GM12873 (cell line): ENCODE measurements at regions not wholly inside any gene's neighbourhood (a gene's known extent, or its start where the extent isn't known, plus 50 kb on each side); places are given as distances from the start of the nearest gene placed in this dataset.

Experiments
- TF ChIP-seq, protein P1 (sequence below): IDR thresholded peaks from 2 replicates; pipeline ENCODE4 v1.5.1; 2012; ENCODE audit warnings: low read depth, mild to moderate bottlenecking, moderate library complexity, low read length, control low read depth; ENCODE audit not compliant: insufficient read depth; ENCODE audit errors: missing control alignments

DNA sequence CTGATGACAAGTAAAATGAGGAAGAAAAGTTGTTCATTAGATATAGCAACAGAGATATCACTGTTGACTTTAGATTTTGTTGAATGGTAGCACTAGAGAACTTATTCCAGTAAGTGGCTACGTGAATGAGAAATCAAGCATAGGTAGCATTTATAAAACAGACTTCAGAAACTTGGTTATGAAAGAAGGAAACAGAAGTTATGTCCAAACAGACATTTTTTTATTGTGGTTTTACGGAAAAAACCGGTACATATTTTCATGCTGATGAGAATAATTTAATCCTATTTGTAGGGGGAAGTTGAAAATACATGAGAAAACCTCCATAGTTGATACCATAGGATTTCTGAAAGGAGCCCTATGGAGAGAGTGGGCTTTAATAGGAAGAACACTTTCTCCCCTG is 325.7 kb upstream of the SLC10A2 start:
- TF ChIP-seq, protein P1, sequence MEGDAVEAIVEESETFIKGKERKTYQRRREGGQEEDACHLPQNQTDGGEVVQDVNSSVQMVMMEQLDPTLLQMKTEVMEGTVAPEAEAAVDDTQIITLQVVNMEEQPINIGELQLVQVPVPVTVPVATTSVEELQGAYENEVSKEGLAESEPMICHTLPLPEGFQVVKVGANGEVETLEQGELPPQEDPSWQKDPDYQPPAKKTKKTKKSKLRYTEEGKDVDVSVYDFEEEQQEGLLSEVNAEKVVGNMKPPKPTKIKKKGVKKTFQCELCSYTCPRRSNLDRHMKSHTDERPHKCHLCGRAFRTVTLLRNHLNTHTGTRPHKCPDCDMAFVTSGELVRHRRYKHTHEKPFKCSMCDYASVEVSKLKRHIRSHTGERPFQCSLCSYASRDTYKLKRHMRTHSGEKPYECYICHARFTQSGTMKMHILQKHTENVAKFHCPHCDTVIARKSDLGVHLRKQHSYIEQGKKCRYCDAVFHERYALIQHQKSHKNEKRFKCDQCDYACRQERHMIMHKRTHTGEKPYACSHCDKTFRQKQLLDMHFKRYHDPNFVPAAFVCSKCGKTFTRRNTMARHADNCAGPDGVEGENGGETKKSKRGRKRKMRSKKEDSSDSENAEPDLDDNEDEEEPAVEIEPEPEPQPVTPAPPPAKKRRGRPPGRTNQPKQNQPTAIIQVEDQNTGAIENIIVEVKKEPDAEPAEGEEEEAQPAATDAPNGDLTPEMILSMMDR = no peak

DNA sequence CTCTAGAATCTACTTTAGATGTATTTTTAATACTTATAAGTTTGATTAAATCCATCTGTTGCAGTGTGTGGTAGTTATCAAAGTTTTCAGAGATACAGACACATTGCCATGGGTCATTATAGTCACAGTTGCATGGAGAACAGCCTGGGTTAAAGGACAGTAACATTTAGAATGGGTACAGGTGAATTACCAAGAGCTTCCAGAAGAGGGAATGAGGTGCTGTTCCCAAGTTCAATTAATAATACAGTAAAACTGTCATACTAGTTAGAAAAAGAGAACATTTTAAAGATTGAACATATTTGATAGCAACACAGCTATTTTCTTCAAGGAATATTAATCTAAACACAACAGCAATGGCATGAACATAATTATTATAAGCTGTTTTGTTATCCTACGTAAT is 322.6 kb upstream of the SLC10A2 start:
- TF ChIP-seq, protein P1 = no peak

DNA sequence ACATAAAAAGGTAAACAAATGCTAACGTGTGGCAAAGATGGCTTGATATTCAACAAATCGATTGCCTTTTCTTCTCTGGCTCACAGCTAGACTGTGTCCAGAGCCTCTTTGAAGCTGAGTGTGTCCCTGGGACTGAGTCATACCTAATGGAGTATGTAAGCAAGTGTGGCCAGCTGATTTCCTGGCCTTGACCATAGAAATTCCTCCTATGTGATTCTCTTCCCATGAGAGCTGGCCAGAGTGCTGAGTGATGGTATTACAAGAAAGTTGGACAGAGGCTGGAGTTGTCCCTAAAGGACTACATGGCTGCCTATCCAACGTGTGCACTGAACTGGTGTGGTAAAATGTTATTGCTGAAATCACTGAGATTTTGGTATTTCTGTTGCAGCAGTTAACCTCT is 320.1 kb upstream of the SLC10A2 start:
- TF ChIP-seq, protein P1 = no peak

DNA sequence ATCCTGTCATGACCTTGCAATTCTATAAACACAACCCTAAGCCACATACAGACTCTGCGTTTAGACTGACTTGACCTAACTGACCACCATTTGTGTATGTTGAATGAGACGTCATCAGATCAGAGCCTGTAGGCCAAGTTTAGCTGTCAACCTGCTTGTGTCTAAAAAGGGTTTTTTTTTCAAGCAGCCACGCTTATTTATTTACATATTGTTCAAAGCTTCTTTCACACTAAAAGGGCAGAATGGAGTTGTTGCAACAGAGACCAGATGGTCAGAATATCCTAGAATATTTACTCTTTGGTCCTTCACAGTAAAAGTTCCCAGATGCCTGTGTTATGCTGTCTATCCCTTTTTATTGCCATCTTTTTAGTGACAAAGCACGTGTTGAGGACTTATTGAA is 307.7 kb upstream of the SLC10A2 start:
- TF ChIP-seq, protein P1 = no peak

DNA sequence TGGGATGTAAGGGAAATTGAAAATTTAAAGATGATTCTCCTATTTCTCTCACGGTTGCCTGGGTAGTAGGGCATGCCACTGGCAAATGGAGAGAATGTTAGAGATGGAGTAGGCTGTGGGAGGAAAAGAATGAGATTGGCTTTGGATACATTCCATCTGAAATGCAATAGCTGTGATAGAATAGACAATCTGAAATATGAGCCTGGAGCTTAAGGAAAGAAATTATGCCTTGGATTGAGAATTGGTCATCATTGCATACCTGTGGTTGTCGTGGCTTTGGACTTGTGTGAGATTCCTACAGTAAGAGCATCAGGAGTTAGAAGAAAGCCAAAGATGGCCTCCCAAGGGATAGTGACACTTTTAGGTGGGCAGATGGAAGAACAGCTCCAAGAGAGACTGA is 305.1 kb upstream of the SLC10A2 start:
- TF ChIP-seq, protein P1 = no peak

DNA sequence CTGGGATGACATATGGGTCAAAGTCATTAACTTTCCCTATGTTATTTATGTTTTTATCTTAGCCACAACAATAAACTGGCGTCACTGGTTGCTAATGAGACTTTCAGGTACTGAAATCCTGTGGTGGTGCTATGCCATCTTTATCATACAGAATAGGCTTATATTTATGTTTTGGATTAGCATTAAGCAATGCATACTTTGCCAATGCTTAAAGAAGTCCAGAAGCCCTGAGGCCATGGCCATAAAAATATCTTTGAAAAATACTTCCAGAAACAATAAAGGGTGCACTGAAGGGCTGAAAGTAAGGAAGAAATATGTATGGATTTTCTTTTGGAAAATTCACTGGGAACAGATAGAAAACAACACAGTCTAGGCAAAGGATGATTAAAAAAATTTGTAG is 304.6 kb upstream of the SLC10A2 start:
- TF ChIP-seq, protein P1 = no peak

DNA sequence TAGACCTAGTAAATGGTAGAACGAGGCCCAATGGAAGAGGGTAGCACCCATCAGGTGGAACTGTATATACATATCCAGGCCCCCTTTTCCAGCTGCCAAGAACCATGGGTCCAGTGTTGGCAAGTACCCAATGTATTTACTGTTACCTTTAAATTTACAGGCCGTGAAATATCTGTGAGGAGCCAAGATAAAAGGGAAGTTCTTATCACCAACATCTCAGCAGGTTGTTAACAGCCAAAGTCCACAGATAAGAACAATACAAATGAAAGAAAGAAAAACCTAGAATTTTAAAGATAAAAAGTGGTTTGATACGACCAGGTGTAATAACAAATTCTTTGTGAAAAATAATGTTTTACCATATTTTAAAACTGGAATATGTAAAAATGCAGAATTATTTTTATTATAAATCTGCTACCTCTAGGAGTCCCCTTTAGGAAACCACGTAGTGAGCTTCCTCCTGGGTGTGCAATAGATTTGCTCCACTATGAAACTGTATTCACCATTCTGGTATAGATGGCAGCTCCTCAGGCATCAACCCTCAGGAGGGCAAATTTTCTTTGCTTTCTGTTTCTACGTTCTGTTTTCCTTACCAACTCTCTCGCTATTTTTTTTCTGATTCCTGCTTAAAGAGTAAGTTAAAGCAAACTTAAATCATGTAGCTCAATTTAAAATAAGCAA is 292.2 kb upstream of the SLC10A2 start:
- TF ChIP-seq, protein P1 = no peak
